Common myeloid progenitor, CD34-positive (primary cell): ENCODE measurements at regions not wholly inside any gene's neighbourhood (a gene's known extent, or its start where the extent isn't known, plus 50 kb on each side); places are given as distances from the start of the nearest gene placed in this dataset.

Experiments
- CTCF ChIA-PET: fragments of 350-600 bp; sonication (Branson Sonifier 250); formaldehyde crosslinking; loops from one replicate; lab custom pipeline; 2021; ENCODE audit warnings: antibody characterized with exemption; lab: Charles Lee
- POLR2A ChIA-PET: fragments of 350-600 bp; sonication (Branson Sonifier 250); formaldehyde crosslinking; loops from one replicate; lab custom pipeline; 2021; ENCODE audit warnings: antibody characterized with exemption; lab: Charles Lee
- DNase-seq, 3 donors: peaks; one replicate each; pipeline versions ENCODE4 v3.0.0 to v3.0.0-alpha.2; 2013
- H3K27ac ChIP-seq, 2 experiments: 1 replicate in 1 of 2; 2 replicates in 1 of 2; pipeline ENCODE4 v1.7.0; 2013; ENCODE audit warnings: inconsistent platforms in 2 of 2, low read length in 2 of 2, mild to moderate bottlenecking in 2 of 2, low read depth in 1 of 2, moderate library complexity in 1 of 2; ENCODE audit not compliant: severe bottlenecking in 2 of 2, insufficient read depth in 1 of 2, poor library complexity in 1 of 2
- H3K27me3 ChIP-seq, 5 experiments: replicated peaks in 2 of 5; 1 replicate in 3 of 5; 2 replicates in 2 of 5; pipeline versions ENCODE4 v1.6.1 to v1.7.0; 2013; ENCODE audit warnings: low read length in 4 of 5, mild to moderate bottlenecking in 2 of 5, moderate library complexity in 2 of 5, inconsistent platforms in 1 of 5; ENCODE audit not compliant: insufficient read depth in 5 of 5, control insufficient read depth in 4 of 5
- H3K36me3 ChIP-seq, 4 experiments: 1 replicate in 2 of 4; 2 replicates in 2 of 4; pipeline versions ENCODE4 v1.6.1 to v1.7.0; 2013; ENCODE audit warnings: low read length in 3 of 4, control low read depth in 1 of 4, mild to moderate bottlenecking in 1 of 4; ENCODE audit not compliant: control insufficient read depth in 4 of 4, insufficient read depth in 4 of 4
- H3K4me1 ChIP-seq, 4 experiments: 1 replicate in 3 of 4; 2 replicates in 1 of 4; pipeline versions ENCODE4 v1.6.1 to v1.7.1; 2013; ENCODE audit warnings: low read length in 3 of 4, mild to moderate bottlenecking in 3 of 4, control low read depth in 1 of 4, inconsistent platforms in 1 of 4, moderate library complexity in 1 of 4; ENCODE audit not compliant: control insufficient read depth in 4 of 4, insufficient read depth in 4 of 4; ENCODE audit errors: control extremely low read depth in 1 of 4
- H3K4me3 ChIP-seq, 7 experiments: 1 replicate in 4 of 7; 2 replicates in 3 of 7; pipeline versions ENCODE4 v1.5.1 to v1.7.0; 2013; ENCODE audit warnings: mild to moderate bottlenecking in 7 of 7, low read length in 6 of 7, moderate library complexity in 6 of 7, inconsistent platforms in 2 of 7, low read depth in 2 of 7, control low read depth in 1 of 7; ENCODE audit not compliant: insufficient read depth in 4 of 7, control insufficient read depth in 1 of 7; ENCODE audit errors: extremely low read depth in 1 of 7
- H3K9me3 ChIP-seq, 5 experiments: 1 replicate in 4 of 5; 2 replicates in 1 of 5; pipeline versions ENCODE4 v1.6.1 to v1.7.1; 2013; ENCODE audit warnings: low read length in 4 of 5, mild to moderate bottlenecking in 2 of 5, inconsistent platforms in 1 of 5, low read depth in 1 of 5, moderate library complexity in 1 of 5; ENCODE audit not compliant: control insufficient read depth in 4 of 5, insufficient read depth in 2 of 5; ENCODE audit errors: control extremely low read depth in 1 of 5
- WGBS: methylation state at CpG from one replicate; pipeline ENCODE4 v1.1.5; 2013; ENCODE audit not compliant: insufficient coverage; 5-methylcytosine and 5-hydroxymethylcytosine counted together

DNA sequence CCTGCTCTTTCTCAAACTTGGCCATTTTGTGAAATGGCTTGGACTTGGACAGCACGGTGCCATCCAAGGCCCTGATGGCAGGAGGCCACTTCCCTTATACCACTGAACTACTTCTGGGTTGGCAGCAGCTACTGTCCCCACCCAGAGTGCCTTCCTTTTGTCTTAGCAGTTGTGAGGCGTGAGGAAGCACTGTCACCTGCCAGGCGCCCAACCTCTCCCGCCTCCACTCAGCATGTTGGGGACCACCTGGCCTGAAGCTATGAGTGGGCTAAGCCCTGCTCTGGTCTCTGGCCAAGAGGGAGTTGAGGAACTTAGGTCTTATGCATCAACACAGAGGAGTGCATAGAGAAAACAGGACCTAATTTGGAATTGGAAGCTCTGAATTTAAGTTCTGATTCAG lies 276.0 kb downstream of the ENC1 start:
- H3K27ac ChIP-seq: no peak overlapping the region
- WGBS: 97% methylated on average over 4 of the region's 4 CpGs
- DNase-seq: no peak
- peaks cover 0 to 8% (median 0%) of the 10 kb centered on the region in 5 experiments for H3K27me3 ChIP-seq
- H3K4me3 ChIP-seq: no peak overlapping the region
- ChIA-PET CTCF (no interaction called here), POLR2A (no interaction called here)
- peaks cover 0 to 9% (median 0%) of the 10 kb centered on the region in 5 experiments for H3K9me3 ChIP-seq
- H3K4me1 ChIP-seq: no peaks in the 10 kb centered on the region
- H3K36me3 ChIP-seq: no peaks in the 10 kb centered on the region

- 97% methylated on average over 6 of the region's 7 CpGs for WGBS
- H3K9me3 ChIP-seq: peaks cover 0 to 9% (median 0%) of the 10 kb centered on the region in 5 experiments
- CTCF ChIA-PET: interaction anchor here (1.3 kb wide), 1 partner anchor 9 kb away, joined by 4 read pairs; no protein-coding TSS in a partner anchor
- no peaks in the 10 kb centered on the region for H3K4me1 ChIP-seq
- H3K36me3 ChIP-seq: no peaks in the 10 kb centered on the region
- H3K4me3 ChIP-seq: no peak overlapping the region
- no peak for DNase-seq
- peaks cover 0 to 8% (median 0%) of the 10 kb centered on the region in 5 experiments for H3K27me3 ChIP-seq
- POLR2A ChIA-PET: no interaction called here
- H3K27ac ChIP-seq: no peak overlapping the region
These were observed 276.8 kb downstream of the ENC1 start for GRCh38 chr5:74363603-74364205.

DNA sequence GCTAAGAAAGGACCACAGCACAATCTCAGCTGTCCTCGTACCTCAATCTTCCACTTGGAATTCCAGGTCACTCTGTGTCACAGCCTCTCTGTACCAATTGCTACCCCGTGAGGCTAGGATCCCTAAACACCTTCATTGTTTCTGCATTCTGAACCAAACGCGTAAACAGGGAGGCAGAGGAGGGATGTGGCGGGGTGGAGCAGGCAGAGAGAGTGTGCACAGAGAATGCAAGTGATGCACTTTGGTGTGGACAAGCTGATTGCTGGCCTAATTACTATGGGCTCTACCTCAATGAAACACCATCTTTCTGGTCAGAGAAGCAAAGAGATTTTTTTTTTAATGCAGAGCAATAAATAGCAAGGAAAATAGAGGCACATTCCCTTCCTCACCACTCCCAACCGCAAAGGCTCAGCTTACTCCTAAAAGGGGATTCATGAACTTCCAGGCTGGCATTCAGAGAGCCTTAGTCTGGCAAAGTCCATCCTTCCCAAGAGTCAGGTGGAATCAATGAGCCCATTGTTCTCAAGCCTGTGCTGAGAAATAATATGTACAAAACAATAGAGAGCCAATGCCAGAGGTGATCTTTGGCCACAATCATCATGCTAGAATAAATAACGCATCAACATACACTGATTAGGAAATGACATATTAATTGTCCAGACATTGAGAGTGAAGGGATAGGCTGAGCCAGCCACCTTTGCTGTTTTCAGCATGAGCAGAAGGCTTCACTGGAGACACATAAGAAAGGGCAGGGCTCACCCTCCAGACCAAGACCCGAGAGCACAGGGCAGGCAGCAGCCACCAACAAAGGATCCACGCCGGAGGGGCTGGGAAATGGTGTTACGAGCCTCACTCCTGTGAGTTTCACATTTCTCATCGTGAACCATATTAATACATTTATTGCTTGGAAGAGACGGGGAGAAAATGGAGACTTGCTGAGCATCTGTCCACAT lies 278.8 kb downstream of the ENC1 start:
- Histone ChIP-seq H3K4me3 (no peak overlapping the region), H3K27me3 (peaks cover 0 to 8% (median 0%) of the 10 kb centered on the region in 5 experiments), H3K27ac (no peak overlapping the region), H3K36me3 (no peaks in the 10 kb centered on the region), H3K4me1 (no peaks in the 10 kb centered on the region), H3K9me3 (peaks cover 0 to 8% (median 0%) of the 10 kb centered on the region in 5 experiments)
- DNase-seq: no peak
- POLR2A ChIA-PET: no interaction called here
- 97% methylated on average over 6 of the region's 13 CpGs for WGBS
- CTCF ChIA-PET: interaction anchor here (1.3 kb wide), 1 partner anchor 11 kb away, joined by 4 read pairs; no protein-coding TSS in a partner anchor

DNA sequence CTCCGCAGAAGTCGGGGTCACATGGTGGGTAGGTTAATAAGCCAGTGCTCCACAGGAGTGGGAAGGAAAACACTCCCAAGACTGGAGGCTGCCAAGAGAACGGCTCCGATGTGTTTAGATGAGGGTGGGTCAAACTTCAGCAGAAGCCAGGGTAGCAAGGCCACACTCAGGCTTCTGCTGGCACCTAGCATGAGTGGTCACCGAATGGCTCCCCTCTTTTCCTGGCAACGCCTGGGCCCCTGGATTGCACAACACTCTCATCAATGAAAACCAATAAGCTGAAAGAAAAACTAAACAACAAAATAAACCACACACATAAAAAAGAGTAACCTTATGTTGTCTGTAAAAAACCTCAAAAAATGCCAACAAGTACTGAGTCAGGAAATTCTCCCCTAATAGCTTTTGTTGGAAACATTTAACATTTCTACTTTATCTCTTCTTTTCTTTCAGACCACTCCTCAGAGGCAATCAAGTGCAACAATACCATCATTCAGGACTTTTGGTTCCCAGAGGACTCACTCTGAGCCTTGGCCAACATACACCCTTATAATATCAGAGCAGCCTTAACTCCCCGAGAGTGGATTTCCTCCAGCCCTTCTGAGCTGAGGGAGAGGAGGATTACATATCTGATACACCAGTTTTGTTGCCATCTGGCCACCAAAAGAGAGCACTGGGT lies 279.9 kb downstream of the ENC1 start:
- Histone ChIP-seq H3K36me3 (no peaks in the 10 kb centered on the region), H3K9me3 (peaks cover 0 to 3% (median 0%) of the 10 kb centered on the region in 5 experiments), H3K4me1 (no peaks in the 10 kb centered on the region), H3K27me3 (peaks cover 0 to 6% (median 0%) of the 10 kb centered on the region in 5 experiments), H3K27ac (no peak overlapping the region), H3K4me3 (no peak overlapping the region)
- CTCF ChIA-PET: no interaction called here
- WGBS: 86% methylated on average over 7 of the region's 7 CpGs
- POLR2A ChIA-PET: no interaction called here
- no peak for DNase-seq

DNA sequence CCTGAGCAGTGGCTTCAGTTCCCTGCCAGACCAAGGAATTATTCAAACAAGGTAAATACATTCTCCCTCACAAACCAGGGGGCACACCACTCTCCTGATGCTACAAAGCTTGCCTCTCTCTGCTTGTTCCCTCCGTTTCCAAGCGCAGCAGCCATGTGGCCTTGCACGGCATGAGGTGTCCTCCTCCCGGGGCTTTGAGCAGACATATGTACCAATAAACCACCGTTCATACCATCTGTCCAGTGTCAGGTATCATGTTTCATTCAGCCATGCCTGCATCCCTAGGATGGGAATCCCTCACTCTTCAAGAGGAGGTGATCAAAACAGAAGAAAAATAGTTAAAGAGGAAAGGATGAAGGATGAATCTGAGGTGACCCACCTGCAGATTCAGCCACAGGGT lies 282.7 kb downstream of the ENC1 start:
- ChIA-PET POLR2A (no interaction called here), CTCF (no interaction called here)
- no peaks in the 10 kb centered on the region for H3K9me3 ChIP-seq
- no peak overlapping the region for H3K27ac ChIP-seq
- H3K4me3 ChIP-seq: no peak overlapping the region
- H3K4me1 ChIP-seq: no peaks in the 10 kb centered on the region
- peaks cover 0 to 7% (median 0%) of the 10 kb centered on the region in 5 experiments for H3K27me3 ChIP-seq
- no peak for DNase-seq
- WGBS: 82% methylated on average over 4 of the region's 5 CpGs
- no peaks in the 10 kb centered on the region for H3K36me3 ChIP-seq

DNA sequence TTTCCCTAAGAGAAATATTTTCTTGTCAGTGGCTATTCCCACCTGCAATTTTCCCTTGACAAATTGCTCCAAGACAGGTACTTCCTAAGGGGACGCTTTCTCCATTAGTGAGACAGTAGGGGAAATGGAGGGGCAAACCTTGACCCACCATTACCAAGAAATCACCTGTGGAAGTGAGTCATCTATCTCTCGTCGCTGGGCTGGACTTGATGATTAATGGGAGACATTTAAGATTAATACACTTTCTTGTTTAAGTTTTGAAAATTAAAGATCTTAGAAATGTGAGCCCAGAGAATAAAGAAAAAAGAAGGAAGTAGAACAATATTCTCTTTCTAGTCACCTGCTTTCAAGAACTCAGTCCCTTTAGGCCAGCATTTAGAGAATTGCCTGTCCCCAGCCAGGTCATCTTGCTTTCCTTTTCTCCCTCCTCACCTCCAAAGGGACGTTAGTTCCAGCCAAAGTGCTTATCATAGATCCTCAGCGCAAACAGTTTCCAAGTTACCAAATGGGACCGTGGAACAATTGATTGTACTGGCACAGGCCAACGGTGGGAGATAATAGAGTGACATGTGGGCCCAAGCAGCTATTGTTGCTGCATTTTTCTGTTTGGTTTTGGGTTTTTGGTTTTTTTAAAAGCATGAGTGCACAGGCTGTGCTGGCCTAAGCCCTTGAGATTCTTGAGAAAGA lies 284.4 kb downstream of the ENC1 start:
- H3K27me3 ChIP-seq: peaks cover 0 to 6% (median 0%) of the 10 kb centered on the region in 5 experiments
- H3K27ac ChIP-seq: no peak overlapping the region
- H3K4me1 ChIP-seq: no peaks in the 10 kb centered on the region
- no peaks in the 10 kb centered on the region for H3K36me3 ChIP-seq
- no peak overlapping the region for H3K4me3 ChIP-seq
- POLR2A ChIA-PET: interaction anchor here (0.6 to 0.7 kb wide), 2 partner anchors 154 to 198 kb away, joined by 3 read pairs; no protein-coding TSS in a partner anchor
- CTCF ChIA-PET: no interaction called here
- no peak for DNase-seq
- WGBS: 98% methylated on average over 3 of the region's 7 CpGs
- H3K9me3 ChIP-seq: no peaks in the 10 kb centered on the region
